WTC11 (cell line): ENCODE measurements at regions not wholly inside any gene's neighbourhood (a gene's known extent, or its start where the extent isn't known, plus 50 kb on each side); places are given as distances from the start of the nearest gene placed in this dataset.

ENCODE experiments used
- ATAC-seq: fragments of 200-7000 bp; cut with Tn5 transposase; 2 replicates; pipeline ENCODE4 v1.10.0; 2021; ENCODE audit warnings: mild to moderate bottlenecking, moderate library complexity
- CTCF ChIA-PET: fragments of 300-600 bp; sonication (Branson Sonifier 250); formaldehyde crosslinking; loops from one replicate; lab custom pipeline; 2021; ENCODE audit warnings: antibody characterized with exemption; lab: Charles Lee
- POLR2A ChIA-PET: fragments of 350-600 bp; sonication (Branson Sonifier 250); formaldehyde crosslinking; loops from one replicate; lab custom pipeline; 2021; ENCODE audit warnings: antibody characterized with exemption; lab: Charles Lee
- DNase-seq: peaks from one replicate; pipeline ENCODE4 v3.0.0; 2021; ENCODE audit warnings: low spot score
- H3K27ac Mint-ChIP-seq: 2 replicates; pipeline ENCODE4 v1.8.0; 2021; ENCODE audit warnings: mixed read lengths
- H3K27me3 Mint-ChIP-seq: 2 replicates; pipeline ENCODE4 v1.8.0; 2021; ENCODE audit warnings: low read depth, mild to moderate bottlenecking, moderate library complexity, mixed read lengths
- H3K36me3 Mint-ChIP-seq: 2 replicates; pipeline ENCODE4 v1.8.0; 2021; ENCODE audit warnings: mixed read lengths
- H3K4me1 Mint-ChIP-seq: 2 replicates; pipeline ENCODE4 v1.8.0; 2022; ENCODE audit warnings: mixed read lengths
- H3K4me3 Mint-ChIP-seq: 2 replicates; pipeline ENCODE4 v1.8.0; 2021; ENCODE audit warnings: mild to moderate bottlenecking, moderate library complexity, mixed read lengths
- H3K9me3 Mint-ChIP-seq: 2 replicates; pipeline ENCODE4 v1.8.0; 2021; ENCODE audit warnings: mixed read lengths
- ATF1 ChIP-seq: sonication (generic); formaldehyde crosslinking; IDR thresholded peaks from 2 replicates; pipeline ENCODE4 v1.8.1; 2023; ENCODE audit warnings: mild to moderate bottlenecking, moderate library complexity, missing genetic modification reagents
- FOXK1 ChIP-seq: sonication (generic); formaldehyde crosslinking; IDR thresholded peaks from 2 replicates; pipeline ENCODE4 v1.8.0; 2022; ENCODE audit warnings: mild to moderate bottlenecking, moderate library complexity, missing genetic modification reagents
- JAZF1 ChIP-seq: fragments of 250-450 bp; sonication (Bioruptor Pico); IDR thresholded peaks from 2 replicates; pipeline ENCODE4 v1.9.0; 2021; ENCODE audit warnings: moderate library complexity, mild to moderate bottlenecking, inconsistent platforms
- MYBL2 ChIP-seq: sonication (generic); formaldehyde crosslinking; IDR thresholded peaks from 2 replicates; pipeline ENCODE4 v1.8.1; 2023; ENCODE audit warnings: mild to moderate bottlenecking, moderate library complexity, missing genetic modification reagents
- NFATC4 ChIP-seq: fragments of 250-450 bp; sonication (Bioruptor Pico); IDR thresholded peaks from 2 replicates; pipeline ENCODE4 v1.9.0; 2021; ENCODE audit warnings: mild to moderate bottlenecking
- NFE2L1 ChIP-seq: sonication (generic); formaldehyde crosslinking; IDR thresholded peaks from 2 replicates; pipeline ENCODE4 v1.8.1; 2023; ENCODE audit warnings: missing genetic modification reagents
- NR2C2 ChIP-seq: sonication (generic); formaldehyde crosslinking; IDR thresholded peaks from 2 replicates; pipeline ENCODE4 v1.8.0; 2022; ENCODE audit warnings: mild to moderate bottlenecking, missing genetic modification reagents
- SMAD3 ChIP-seq: sonication (generic); formaldehyde crosslinking; IDR thresholded peaks from 2 replicates; pipeline ENCODE4 v1.8.0; 2022; ENCODE audit warnings: missing genetic modification reagents, mild to moderate bottlenecking, borderline replicate concordance
- SP1 ChIP-seq: sonication (generic); formaldehyde crosslinking; conservative IDR thresholded peaks from 2 replicates; pipeline ENCODE4 v1.8.1; 2022; ENCODE audit warnings: missing genetic modification reagents
- TP53 ChIP-seq: sonication (generic); formaldehyde crosslinking; IDR thresholded peaks from 2 replicates; pipeline ENCODE4 v1.8.1; 2023; ENCODE audit warnings: mild to moderate bottlenecking, missing genetic modification reagents
- ZBTB21 ChIP-seq: sonication (generic); formaldehyde crosslinking; IDR thresholded peaks from 2 replicates; pipeline ENCODE4 v1.8.1; 2023; ENCODE audit warnings: mild to moderate bottlenecking, missing genetic modification reagents, borderline replicate concordance
- ZNF317 ChIP-seq: sonication (generic); formaldehyde crosslinking; IDR thresholded peaks from 2 replicates; pipeline ENCODE4 v1.8.1; 2023; ENCODE audit warnings: low read depth, mild to moderate bottlenecking, moderate library complexity, missing genetic modification reagents, borderline replicate concordance
- ZNF416 ChIP-seq: fragments of 250-450 bp; sonication (Bioruptor Pico); IDR thresholded peaks from 2 replicates; pipeline ENCODE4 v1.9.0; 2021; ENCODE audit warnings: mild to moderate bottlenecking, inconsistent platforms
- TF ChIP-seq, protein P1 (sequence below): sonication (generic); formaldehyde crosslinking; IDR thresholded peaks from 2 replicates; pipeline ENCODE4 v1.8.1; 2023; ENCODE audit warnings: mild to moderate bottlenecking, missing genetic modification reagents, moderate library complexity
- TF ChIP-seq, protein P2 (sequence below): fragments of 250-450 bp; sonication (Bioruptor Pico); IDR thresholded peaks from 2 replicates; pipeline ENCODE4 v2.1.2; 2022; ENCODE audit warnings: mild to moderate bottlenecking, moderate library complexity
- TF ChIP-seq, protein P3 (sequence below): sonication (generic); formaldehyde crosslinking; IDR thresholded peaks from 2 replicates; pipeline ENCODE4 v1.8.0; 2022; ENCODE audit warnings: missing genetic modification reagents
- TF ChIP-seq, protein P4 (sequence below): sonication (generic); formaldehyde crosslinking; IDR thresholded peaks from 2 replicates; pipeline ENCODE4 v1.8.0; 2022; ENCODE audit warnings: mild to moderate bottlenecking, missing genetic modification reagents

DNA sequence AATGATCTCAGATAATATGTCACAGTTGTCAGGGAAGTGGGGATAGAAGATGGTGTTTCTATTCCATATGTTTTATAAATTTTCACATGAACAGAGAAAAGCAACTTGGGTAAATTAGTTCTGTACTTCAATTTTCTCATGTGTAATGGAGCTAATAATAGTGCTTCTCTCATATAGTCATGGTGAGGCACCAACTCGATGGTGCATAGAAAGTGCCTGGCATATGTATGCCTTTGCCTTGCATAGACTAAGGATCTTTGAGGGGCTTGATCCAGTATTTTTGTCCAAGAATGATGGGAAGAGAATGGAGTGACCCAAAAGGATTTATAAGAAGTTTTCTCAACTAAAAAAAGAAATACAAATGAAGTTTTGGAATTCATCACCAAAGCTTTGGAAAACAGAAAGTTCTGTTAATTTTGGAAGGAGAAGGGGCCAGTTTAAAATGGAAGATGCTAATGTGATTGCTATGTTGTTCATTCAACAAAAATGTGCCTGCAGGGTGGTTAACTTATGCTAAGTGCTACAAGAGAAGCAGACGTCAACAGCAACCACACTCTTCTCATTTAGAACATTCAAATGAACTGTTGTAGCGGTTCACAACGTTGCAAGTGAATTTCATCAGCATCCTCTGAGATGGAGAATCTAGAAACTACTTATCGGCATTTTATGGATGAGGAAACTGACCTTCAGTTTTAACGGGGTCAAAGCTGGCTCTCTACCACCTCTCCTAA, 86.1 kb downstream of the RTP4 start:
- CTCF ChIA-PET, result no interaction called here
- no peak for ATAC-seq
- POLR2A ChIA-PET, result no interaction called here

DNA sequence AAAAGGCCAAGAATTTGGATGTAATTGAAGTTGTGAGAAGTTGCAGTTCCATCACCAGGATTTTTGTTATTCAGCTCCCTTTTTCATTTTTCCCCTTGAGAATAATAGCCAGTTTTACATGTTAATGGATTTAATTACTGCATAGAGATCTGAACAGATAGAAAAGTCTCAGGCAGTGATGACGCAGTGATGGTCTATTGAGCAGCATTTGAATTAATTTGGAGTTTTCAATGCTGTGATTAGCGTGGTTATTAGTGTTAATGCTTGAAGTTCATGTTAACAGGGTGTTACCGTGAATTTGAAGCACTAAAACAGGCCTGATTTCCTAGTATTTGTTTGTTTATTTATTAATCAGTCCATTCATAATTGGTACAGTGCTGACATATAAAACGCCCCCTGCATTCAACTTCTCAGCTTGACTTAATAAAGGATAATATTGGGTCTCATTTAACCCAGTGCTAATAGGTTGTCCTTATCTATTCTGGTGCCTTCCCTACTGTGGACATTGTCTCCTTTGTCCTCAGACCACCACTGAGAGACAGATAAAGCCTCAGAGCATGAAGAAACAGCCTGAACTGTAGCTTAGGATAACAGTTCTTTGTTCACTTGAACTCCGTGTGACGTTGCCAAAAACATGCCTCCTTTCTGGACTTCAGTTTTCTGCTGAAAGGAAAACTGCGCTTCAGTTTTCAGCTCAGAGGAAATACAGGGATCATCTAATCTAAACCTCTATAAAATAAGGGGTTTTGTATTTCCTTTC, 82.4 kb downstream of the RTP4 start:
- peaks cover 10% of the 10 kb centered on the region for H3K36me3 Mint-ChIP-seq
- H3K4me3 Mint-ChIP-seq, result no peak overlapping the region
- ChIA-PET POLR2A (no interaction called here), CTCF (interaction anchor here (1.2 kb wide), 1 partner anchor 229 kb away, joined by 3 read pairs; no protein-coding TSS in a partner anchor)
- H3K9me3 Mint-ChIP-seq, result peaks cover 20% of the 10 kb centered on the region
- TF ChIP-seq, protein P1, sequence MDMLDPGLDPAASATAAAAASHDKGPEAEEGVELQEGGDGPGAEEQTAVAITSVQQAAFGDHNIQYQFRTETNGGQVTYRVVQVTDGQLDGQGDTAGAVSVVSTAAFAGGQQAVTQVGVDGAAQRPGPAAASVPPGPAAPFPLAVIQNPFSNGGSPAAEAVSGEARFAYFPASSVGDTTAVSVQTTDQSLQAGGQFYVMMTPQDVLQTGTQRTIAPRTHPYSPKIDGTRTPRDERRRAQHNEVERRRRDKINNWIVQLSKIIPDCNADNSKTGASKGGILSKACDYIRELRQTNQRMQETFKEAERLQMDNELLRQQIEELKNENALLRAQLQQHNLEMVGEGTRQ (CRISPR knock-in tag), result no peak
- TF ChIP-seq SMAD3 (no peak), NFE2L1 (CRISPR knock-in tag) (no peak), FOXK1 (CRISPR knock-in tag) (no peak), ZNF416 (CRISPR knock-in tag) (no peak)
- DNase-seq (no peak), ATAC-seq (peak; percentile 59)
- H3K27me3 Mint-ChIP-seq, result no peaks in the 10 kb centered on the region
- H3K27ac Mint-ChIP-seq, result peak overlapping the region; percentile 37; the same call in 1 of the 2 replicates
- peaks cover 49% of the 10 kb centered on the region for H3K4me1 Mint-ChIP-seq

More for the DNA sequence above, 86.1 kb downstream of the RTP4 start:
- no peak for TF ChIP-seq ZBTB21 (CRISPR knock-in tag)
- TF ChIP-seq NR2C2 (CRISPR knock-in tag), result no peak
- TF ChIP-seq ZNF317 (CRISPR knock-in tag), result no peak
- no peak for DNase-seq
- no peaks in the 10 kb centered on the region for H3K27me3 Mint-ChIP-seq
- peaks cover 55% of the 10 kb centered on the region for H3K4me1 Mint-ChIP-seq
- peaks cover 10% of the 10 kb centered on the region for H3K36me3 Mint-ChIP-seq
- peaks cover 20% of the 10 kb centered on the region for H3K9me3 Mint-ChIP-seq
- no peak overlapping the region for H3K27ac Mint-ChIP-seq
- H3K4me3 Mint-ChIP-seq, result no peak overlapping the region

DNA sequence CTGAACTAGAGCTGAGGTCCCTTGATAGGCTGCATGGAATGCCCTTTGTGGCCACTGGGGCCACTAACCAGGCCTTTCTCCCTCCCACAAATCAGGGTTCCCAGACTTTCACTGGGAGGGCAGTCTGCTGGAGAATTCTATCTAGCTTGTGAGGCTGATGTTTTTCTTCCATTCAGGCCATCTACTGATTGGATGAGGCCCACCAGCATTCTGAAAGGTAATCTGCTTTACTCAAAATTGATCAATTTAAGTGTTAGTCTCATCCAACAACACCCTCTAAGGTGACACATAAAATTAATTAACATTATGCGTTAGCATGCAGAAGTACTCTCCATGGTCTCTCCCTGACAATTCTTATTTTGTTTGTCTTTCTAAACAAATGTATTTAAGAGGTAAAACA, 80.5 kb downstream of the RTP4 start:
- no peak for ATAC-seq
- no peak overlapping the region for H3K27ac Mint-ChIP-seq
- H3K4me1 Mint-ChIP-seq, result peaks cover 32% of the 10 kb centered on the region
- H3K4me3 Mint-ChIP-seq, result no peak overlapping the region
- peaks cover 10% of the 10 kb centered on the region for H3K36me3 Mint-ChIP-seq
- ChIA-PET CTCF (interaction anchor here (1.3 to 1.7 kb wide), 2 partner anchors 129 to 231 kb away, joined by 5 read pairs; no protein-coding TSS in a partner anchor), POLR2A (no interaction called here)
- H3K9me3 Mint-ChIP-seq, result peaks cover 25% of the 10 kb centered on the region
- no peak for DNase-seq
- TF ChIP-seq JAZF1 (CRISPR knock-in tag), result no peak
- TF ChIP-seq, protein P2, sequence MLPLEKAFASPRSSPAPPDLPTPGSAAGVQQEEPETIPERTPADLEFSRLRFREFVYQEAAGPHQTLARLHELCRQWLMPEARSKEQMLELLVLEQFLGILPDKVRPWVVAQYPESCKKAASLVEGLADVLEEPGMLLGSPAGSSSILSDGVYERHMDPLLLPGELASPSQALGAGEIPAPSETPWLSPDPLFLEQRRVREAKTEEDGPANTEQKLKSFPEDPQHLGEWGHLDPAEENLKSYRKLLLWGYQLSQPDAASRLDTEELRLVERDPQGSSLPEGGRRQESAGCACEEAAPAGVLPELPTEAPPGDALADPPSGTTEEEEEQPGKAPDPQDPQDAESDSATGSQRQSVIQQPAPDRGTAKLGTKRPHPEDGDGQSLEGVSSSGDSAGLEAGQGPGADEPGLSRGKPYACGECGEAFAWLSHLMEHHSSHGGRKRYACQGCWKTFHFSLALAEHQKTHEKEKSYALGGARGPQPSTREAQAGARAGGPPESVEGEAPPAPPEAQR, result no peak
- no peaks in the 10 kb centered on the region for H3K27me3 Mint-ChIP-seq

DNA sequence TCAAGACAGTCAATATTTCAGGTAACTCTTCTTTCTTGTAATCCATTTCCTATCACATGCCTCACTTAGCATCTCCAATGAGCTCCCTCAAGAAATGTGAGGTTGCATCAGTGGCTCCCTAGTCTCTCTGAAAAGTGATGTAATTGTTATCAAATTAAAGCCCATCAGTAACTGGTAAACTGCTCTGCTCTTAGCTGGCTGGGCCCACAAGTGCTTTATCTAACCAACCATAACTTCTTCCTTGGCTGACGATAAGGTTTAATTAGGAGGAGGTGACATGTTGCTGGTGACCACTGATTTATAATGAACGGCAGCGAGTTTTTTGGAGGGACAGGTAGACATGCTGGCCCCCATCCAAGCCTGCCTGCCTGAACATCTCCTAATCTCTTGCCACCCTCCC, 79.6 kb downstream of the RTP4 start:
- no peak overlapping the region for H3K4me3 Mint-ChIP-seq
- POLR2A ChIA-PET, result no interaction called here
- peaks cover 27% of the 10 kb centered on the region for H3K4me1 Mint-ChIP-seq
- H3K27ac Mint-ChIP-seq, result no peak overlapping the region
- no peaks in the 10 kb centered on the region for H3K27me3 Mint-ChIP-seq
- H3K9me3 Mint-ChIP-seq, result peaks cover 23% of the 10 kb centered on the region
- CTCF ChIA-PET, result interaction anchor here (0.7 to 1.7 kb wide), 3 partner anchors 17 to 232 kb away, joined by 3 to 5 read pairs (median 5); no protein-coding TSS in a partner anchor
- peaks cover 10% of the 10 kb centered on the region for H3K36me3 Mint-ChIP-seq
- no peak for DNase-seq
- no peak for ATAC-seq
- TF ChIP-seq, protein P3, sequence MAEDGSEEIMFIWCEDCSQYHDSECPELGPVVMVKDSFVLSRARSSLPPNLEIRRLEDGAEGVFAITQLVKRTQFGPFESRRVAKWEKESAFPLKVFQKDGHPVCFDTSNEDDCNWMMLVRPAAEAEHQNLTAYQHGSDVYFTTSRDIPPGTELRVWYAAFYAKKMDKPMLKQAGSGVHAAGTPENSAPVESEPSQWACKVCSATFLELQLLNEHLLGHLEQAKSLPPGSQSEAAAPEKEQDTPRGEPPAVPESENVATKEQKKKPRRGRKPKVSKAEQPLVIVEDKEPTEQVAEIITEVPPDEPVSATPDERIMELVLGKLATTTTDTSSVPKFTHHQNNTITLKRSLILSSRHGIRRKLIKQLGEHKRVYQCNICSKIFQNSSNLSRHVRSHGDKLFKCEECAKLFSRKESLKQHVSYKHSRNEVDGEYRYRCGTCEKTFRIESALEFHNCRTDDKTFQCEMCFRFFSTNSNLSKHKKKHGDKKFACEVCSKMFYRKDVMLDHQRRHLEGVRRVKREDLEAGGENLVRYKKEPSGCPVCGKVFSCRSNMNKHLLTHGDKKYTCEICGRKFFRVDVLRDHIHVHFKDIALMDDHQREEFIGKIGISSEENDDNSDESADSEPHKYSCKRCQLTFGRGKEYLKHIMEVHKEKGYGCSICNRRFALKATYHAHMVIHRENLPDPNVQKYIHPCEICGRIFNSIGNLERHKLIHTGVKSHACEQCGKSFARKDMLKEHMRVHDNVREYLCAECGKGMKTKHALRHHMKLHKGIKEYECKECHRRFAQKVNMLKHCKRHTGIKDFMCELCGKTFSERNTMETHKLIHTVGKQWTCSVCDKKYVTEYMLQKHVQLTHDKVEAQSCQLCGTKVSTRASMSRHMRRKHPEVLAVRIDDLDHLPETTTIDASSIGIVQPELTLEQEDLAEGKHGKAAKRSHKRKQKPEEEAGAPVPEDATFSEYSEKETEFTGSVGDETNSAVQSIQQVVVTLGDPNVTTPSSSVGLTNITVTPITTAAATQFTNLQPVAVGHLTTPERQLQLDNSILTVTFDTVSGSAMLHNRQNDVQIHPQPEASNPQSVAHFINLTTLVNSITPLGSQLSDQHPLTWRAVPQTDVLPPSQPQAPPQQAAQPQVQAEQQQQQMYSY, result no peak
- TF ChIP-seq TP53 (no peak), SP1 (CRISPR knock-in tag) (no peak), MYBL2 (CRISPR knock-in tag) (no peak), NFATC4 (CRISPR knock-in tag) (no peak), ATF1 (no peak)
- TF ChIP-seq, protein P4, sequence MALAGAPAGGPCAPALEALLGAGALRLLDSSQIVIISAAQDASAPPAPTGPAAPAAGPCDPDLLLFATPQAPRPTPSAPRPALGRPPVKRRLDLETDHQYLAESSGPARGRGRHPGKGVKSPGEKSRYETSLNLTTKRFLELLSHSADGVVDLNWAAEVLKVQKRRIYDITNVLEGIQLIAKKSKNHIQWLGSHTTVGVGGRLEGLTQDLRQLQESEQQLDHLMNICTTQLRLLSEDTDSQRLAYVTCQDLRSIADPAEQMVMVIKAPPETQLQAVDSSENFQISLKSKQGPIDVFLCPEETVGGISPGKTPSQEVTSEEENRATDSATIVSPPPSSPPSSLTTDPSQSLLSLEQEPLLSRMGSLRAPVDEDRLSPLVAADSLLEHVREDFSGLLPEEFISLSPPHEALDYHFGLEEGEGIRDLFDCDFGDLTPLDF (CRISPR knock-in tag), result no peak
